Fibroblast of mammary gland (primary cell): ENCODE measurements at regions not wholly inside any gene's neighbourhood (a gene's known extent, or its start where the extent isn't known, plus 50 kb on each side); places are given as distances from the start of the nearest gene placed in this dataset.

Experiments used
- DNase-seq: peaks from one replicate; pipeline ENCODE4 v3.0.0-alpha.2; 2010; ENCODE audit warnings: low read depth
- H3K4me3 ChIP-seq: 2 replicates; pipeline ENCODE4 v1.5.1; 2011; ENCODE audit warnings: low read depth, mild to moderate bottlenecking, low read length, moderate library complexity; ENCODE audit not compliant: control insufficient read depth
- TF ChIP-seq, protein P1 (sequence below): conservative IDR thresholded peaks from 2 replicates; pipeline ENCODE4 v1.5.1; 2011; ENCODE audit warnings: low read depth, low read length, inconsistent platforms; ENCODE audit not compliant: control insufficient read depth, insufficient read depth

- no peak for DNase-seq
- no peak overlapping the region for H3K4me3 ChIP-seq
- TF ChIP-seq, protein P1, sequence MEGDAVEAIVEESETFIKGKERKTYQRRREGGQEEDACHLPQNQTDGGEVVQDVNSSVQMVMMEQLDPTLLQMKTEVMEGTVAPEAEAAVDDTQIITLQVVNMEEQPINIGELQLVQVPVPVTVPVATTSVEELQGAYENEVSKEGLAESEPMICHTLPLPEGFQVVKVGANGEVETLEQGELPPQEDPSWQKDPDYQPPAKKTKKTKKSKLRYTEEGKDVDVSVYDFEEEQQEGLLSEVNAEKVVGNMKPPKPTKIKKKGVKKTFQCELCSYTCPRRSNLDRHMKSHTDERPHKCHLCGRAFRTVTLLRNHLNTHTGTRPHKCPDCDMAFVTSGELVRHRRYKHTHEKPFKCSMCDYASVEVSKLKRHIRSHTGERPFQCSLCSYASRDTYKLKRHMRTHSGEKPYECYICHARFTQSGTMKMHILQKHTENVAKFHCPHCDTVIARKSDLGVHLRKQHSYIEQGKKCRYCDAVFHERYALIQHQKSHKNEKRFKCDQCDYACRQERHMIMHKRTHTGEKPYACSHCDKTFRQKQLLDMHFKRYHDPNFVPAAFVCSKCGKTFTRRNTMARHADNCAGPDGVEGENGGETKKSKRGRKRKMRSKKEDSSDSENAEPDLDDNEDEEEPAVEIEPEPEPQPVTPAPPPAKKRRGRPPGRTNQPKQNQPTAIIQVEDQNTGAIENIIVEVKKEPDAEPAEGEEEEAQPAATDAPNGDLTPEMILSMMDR = no peak
Measured at GRCh38 chr6:119510246-119510645, 160.7 kb upstream of the MAN1A1 start.

- no peak for DNase-seq
- TF ChIP-seq, protein P1 = no peak
- H3K4me3 ChIP-seq = no peak overlapping the region
Measured at GRCh38 chr6:119506631-119507174, 157.1 kb upstream of the MAN1A1 start.

- TF ChIP-seq, protein P1 = no peak
- H3K4me3 ChIP-seq = no peak overlapping the region
- no peak for DNase-seq
Measured at GRCh38 chr6:119501798-119502483, 152.4 kb upstream of the MAN1A1 start.

GRCh38 chr6:119499797-119500196 is 150.2 kb upstream of the MAN1A1 start:
- TF ChIP-seq, protein P1 = no peak
- no peak overlapping the region for H3K4me3 ChIP-seq
- no peak for DNase-seq

DNA sequence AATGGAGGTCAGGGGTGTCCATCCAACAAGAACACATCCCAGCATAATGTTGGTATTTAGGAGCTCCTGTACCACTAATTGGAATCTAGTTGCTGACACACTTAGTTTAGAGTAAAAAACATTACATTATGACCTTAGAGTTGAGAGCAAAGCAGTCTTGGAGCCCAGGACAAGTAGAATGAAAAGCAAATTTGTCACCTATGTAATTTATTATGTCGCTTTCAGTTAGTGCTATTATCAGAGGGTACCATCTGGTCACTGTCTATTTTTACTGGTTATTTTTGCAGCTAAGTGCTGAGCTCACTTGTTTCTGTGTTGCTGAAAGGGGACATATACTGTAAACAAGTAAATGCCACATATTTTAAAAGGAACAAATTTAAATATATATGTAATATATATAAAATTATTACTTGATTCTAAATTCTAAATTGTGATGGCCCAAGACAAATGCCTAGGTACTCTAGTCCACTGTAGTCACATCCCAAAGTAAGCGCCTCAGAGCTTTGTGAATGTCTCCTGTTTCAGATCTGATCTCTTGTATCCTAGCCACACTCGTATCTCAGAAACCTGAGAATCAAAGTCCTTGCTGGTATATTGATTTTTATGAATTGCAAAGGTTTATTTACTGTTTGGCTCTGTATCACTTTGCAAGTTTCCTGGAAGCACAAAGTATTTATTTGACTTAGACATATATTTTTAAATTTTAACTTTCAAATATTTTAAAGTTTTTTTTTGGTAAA is 148.6 kb upstream of the MAN1A1 start:
- TF ChIP-seq, protein P1 = no peak
- no peak overlapping the region for H3K4me3 ChIP-seq
- no peak for DNase-seq

GRCh38 chr6:119495230-119495683 is 145.7 kb upstream of the MAN1A1 start:
- TF ChIP-seq, protein P1 = no peak
- no peak overlapping the region for H3K4me3 ChIP-seq
- DNase-seq = no peak
